ENCODE measurements at regions not wholly inside any gene's neighbourhood (a gene's known extent, or its start where the extent isn't known, plus 50 kb on each side); places are given as distances from the start of the nearest gene placed in this dataset.
"Not testable (repeated sequence)": the region's sequence is repeated elsewhere in the genome, so short reads cannot be mapped to it uniquely, and the experiment has no call there.

- Histone ChIP-seq H3K27ac (no peak overlapping the region), H3K9me3 (no peaks in the 10 kb centered on the region), H3K36me3 (no peaks in the 10 kb centered on the region), H3K4me1 (no peaks in the 10 kb centered on the region), H3K4me3 (no peak overlapping the region), H3K27me3 (no peaks in the 10 kb centered on the region)
- no peak for DNase-seq
- WGBS, 5 donors: 79 to 94% (median 89%) methylated on average over 1 of the region's 1 CpG
- intact Hi-C loops (cut with DNase I; ENCODE audit: low total_unique reads): no loop called here
- TF ChIP-seq CTCF (IDR thresholded peaks at IDR 0.05) (no peak), EP300 (IDR thresholded peaks at IDR 0.05) (no peak)
Observed at GRCh38 chr4:137739391-137739790, 207.1 kb upstream of the PCDH18 start.

DNA sequence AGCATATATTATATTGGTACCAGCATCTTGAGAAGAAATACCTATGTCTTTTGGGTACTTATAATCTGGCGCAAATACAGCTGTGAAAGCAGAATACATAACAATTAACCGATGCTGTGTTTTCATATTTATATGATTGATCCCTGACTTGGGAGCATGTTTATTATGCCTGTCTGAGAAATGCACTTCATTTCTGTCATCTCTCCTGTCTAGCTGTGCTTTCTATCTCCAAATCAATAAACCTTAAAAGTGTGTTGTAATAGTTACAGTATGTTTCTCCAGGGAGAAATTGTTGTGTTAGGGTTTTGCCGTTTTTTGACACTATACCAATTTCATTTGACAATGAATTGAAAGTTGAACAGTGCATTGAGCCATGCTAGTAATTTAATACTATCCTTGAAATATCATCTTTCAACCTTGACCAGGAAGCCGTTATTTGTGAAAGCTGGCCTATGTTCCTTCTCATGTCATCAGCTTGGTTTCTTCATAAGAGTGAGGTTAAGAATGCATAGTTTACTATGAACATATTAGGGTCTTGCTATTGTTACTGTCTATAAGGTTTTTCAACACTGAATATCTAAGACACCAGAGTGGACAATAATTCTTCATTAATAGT is 206.2 kb upstream of the PCDH18 start:
- Histone ChIP-seq H3K27me3 (no peaks in the 10 kb centered on the region), H3K4me3 (no peak overlapping the region), H3K27ac (no peak overlapping the region), H3K36me3 (no peaks in the 10 kb centered on the region), H3K4me1 (no peaks in the 10 kb centered on the region), H3K9me3 (peaks cover 0 to 3% (median under 1%) of the 10 kb centered on the region in 4 donors)
- 82 to 95% (median 89%) methylated on average over 4 of the region's 4 CpGs for WGBS, 5 donors
- intact Hi-C loops (cut with DNase I; ENCODE audit: low total_unique reads): no loop called here
- no peak for DNase-seq
- TF ChIP-seq POLR2A (IDR thresholded peaks at IDR 0.05) (no peak), EP300 (IDR thresholded peaks at IDR 0.05) (no peak), CTCF (IDR thresholded peaks at IDR 0.05) (no peak), POLR2AphosphoS5 (IDR thresholded peaks at IDR 0.05) (no peak)

DNA sequence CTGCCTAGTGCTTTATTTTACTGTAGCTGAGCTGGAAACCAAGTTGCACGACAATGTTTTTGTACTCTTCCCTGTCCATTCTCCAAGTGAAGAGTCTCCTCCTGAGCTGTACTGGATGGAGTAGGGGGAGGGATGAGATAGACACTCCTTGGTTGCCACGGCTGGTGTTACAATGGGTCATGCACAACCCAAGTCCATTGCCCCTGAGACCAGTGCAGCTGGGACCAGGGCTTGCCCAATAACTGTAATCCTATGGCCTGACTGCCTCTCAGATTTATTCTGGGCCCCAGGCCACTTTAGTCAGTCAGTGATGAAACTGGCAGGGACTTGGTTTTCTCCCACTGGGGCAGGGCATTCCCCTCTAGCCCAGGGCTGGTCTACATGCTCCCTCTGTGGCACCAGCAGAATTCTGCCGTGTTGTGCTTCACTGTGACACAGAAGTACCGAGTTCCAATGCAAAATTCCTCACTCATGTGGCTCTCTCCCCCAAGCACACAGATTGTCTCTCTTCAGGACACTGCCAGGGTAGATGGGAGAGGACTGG is 203.3 kb upstream of the PCDH18 start:
- Histone ChIP-seq H3K4me3 (no peak overlapping the region), H3K36me3 (no peaks in the 10 kb centered on the region), H3K27me3 (no peaks in the 10 kb centered on the region), H3K27ac (no peak overlapping the region), H3K4me1 (no peaks in the 10 kb centered on the region), H3K9me3 (peaks cover 0 to 13% (median 6%) of the 10 kb centered on the region in 4 donors)
- TF ChIP-seq CTCF (IDR thresholded peaks at IDR 0.05): no peak
- no peak for TF ChIP-seq POLR2A (IDR thresholded peaks at IDR 0.05)
- TF ChIP-seq EP300 (IDR thresholded peaks at IDR 0.05): no peak
- no peak for TF ChIP-seq POLR2AphosphoS5 (IDR thresholded peaks at IDR 0.05)
- DNase-seq: no peak
- WGBS, 5 donors: 74 to 90% (median 81%) methylated on average over 4 of the region's 4 CpGs
- intact Hi-C loops (cut with DNase I; ENCODE audit: low total_unique reads): no loop called here

DNA sequence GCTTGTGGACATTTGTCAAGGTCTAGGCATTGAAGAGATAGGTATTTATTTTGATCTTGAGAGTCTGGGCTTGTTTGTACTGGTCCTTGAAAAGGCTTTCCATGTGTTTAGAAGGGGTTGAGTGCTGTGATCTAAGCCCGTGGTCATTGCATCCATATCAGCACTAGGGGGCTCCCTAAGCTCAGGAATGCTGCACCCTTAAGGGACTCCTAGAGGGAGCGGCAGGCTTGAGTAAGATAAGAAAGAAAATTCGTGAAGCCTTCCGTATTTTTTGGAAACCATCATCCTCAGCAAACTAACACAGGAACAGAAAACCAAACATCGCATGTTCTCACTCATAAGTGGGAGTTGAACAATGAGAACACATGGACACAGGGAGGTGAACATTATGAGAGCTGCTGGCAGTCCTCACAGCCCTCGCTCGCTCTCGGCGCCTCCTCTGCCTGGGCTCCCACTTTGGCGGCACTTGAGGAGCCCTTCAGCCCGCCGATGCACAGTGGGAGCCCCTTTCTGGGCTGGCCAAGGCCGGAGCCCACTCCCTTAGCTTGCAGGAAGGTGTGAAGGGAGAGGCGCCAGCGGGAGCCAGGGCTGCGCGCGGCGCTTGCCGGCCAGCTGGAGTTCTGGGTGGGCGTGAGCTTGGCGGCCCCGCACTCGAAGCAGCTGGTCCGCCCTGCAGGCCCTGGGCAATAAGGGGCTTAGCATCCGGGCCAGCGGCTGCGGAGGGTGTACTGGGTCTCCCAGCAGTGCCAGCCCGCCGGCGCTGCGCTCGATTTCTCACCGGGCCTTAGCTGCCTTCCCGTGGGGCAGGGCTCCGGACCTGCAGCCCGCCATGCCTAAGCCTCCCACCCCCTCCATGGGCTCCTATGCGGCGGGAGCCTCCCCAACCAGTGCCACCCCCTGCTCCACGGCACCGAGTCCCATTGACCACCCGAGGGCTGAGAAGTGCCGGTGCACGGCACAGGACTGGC is 201.2 kb upstream of the PCDH18 start:
- H3K27me3 ChIP-seq; intact Hi-C loops (cut with DNase I; ENCODE audit: low total_unique reads); DNase-seq; H3K4me3 ChIP-seq; H3K4me1 ChIP-seq; H3K36me3 ChIP-seq; H3K27ac ChIP-seq: not testable (repeated sequence)
- WGBS, 5 donors: 89 to 96% (median 93%) methylated on average over 24 to 44 of the region's 44 CpGs
- H3K9me3 ChIP-seq: peaks cover 0 to 13% (median 6%) of the 10 kb centered on the region in 4 donors

All from stomach (tissue), 8 donors.